GM19468 (cell line): ENCODE measurements at regions not wholly inside any gene's neighbourhood (a gene's known extent, or its start where the extent isn't known, plus 50 kb on each side); places are given as distances from the start of the nearest gene placed in this dataset.
A peak's percentile ranks its signal among the peaks of the same experiment; 100 is the strongest.

Experiments
- ATAC-seq: cut with Tn5 transposase; IDR thresholded peaks from one replicate; pipeline ENCODE4 v1.9.1; 2021; ENCODE audit warnings: mild to moderate bottlenecking, moderate library complexity, moderate number of reproducible peaks; ENCODE audit not compliant: unreplicated experiment; ENCODE audit errors: extremely low read depth

DNA sequence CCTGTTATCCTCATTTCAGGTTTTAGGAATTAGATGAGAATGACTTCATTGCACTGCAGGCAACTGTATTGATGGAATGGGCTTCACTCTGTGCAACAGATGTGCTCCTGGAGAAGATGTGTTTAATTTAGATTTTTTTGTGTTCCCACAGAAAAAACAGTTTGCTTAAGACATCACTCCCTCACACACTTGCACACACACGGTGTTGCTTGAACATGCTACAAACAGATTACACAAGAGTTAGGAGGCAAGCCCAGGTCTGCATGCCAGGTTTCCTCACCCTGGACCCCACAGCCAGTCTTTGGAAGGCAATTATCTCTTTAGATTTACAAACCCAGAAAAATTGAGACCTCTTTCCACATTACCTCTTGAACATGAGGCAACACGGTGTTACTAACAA lies 93.7 kb upstream of the KLHL29 start:
- ATAC-seq, result no peak

DNA sequence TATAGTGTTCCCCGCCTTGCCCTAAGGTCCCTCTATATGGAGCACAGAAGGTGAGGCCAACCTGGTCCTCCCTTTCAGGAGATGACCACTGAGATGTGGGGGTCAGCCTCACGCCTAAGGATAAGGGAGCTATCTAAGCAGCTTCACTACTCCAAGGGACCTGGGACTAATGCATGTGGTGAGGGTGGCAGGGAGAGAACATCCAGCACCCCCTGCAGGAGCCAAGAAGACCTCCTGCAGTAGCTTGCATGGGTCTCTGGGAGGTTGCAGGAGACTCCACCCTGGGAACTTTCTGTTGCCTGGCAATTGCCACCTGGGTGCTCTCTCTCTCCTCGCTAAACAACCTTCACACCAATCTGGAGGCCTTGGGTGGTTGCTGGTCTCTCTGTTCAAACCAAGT lies 93.0 kb upstream of the KLHL29 start:
- ATAC-seq, result no peak

DNA sequence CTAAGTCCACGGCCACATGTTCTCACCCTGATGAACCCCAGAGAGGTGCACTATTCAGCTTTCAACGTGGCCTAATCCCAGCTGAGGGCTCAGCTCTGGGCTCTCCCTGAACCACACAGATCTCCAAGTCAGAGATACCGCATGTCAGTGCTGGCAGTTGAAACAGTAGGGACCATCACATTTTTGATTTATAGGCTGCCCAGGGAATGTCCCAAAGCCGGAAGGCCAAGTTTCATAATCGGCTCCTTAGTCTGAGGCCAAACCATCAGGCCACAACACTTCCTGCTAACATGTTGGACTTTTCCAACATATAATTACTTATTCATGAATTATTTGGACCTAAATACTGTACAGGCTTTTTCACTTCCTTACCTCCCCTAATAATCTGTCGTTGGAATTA lies 91.9 kb upstream of the KLHL29 start:
- no peak for ATAC-seq

GRCh38 chr2:23293731-23294130 lies 91.2 kb upstream of the KLHL29 start:
- ATAC-seq, result no peak

GRCh38 chr2:23294238-23294637 lies 90.7 kb upstream of the KLHL29 start:
- no peak for ATAC-seq

- ATAC-seq, result no peak
Observed at GRCh38 chr2:23296691-23297090, 88.3 kb upstream of the KLHL29 start.

GRCh38 chr2:23297112-23297511 lies 87.9 kb upstream of the KLHL29 start:
- no peak for ATAC-seq

GRCh38 chr2:23298551-23298950 lies 86.4 kb upstream of the KLHL29 start:
- ATAC-seq, result no peak

DNA sequence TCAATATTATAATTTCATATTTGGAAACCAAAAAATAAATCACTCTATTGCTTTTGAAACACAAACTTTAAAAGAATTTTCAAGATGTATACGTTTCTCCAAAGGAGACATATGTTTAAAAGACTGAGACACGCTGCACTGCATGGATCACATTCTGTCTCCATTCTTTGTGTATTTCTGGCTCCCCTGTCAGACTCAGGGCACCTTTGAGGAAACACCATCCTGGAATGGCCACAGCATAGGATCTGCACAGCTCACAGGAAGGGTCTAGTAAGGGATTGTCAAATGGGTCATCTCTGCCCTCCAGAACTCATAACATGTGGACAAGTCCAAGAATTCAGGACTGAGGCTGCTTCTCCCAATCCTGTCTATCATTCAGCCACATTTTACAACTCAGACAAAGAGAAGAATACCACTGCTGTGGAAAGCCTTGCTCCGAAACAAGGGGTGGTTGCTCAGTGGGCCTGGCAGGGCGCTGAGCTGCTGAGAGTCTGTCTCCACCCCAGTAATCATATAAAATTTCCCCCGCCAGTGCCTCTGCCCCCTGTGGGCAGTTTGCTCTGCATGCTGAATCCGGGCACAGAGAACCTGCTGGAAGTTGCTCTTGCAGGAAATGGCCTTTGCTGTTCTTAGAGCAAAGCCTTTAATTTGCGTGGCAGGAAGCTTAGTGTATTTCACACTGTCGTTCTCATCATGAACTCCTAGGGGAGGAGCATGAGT lies 85.3 kb upstream of the KLHL29 start:
- no peak for ATAC-seq

- ATAC-seq, result no peak
Observed at GRCh38 chr2:23301136-23301535, 83.8 kb upstream of the KLHL29 start.

- ATAC-seq, result no peak
Observed at GRCh38 chr2:23302591-23302990, 82.4 kb upstream of the KLHL29 start.

- no peak for ATAC-seq
Observed at GRCh38 chr2:23306401-23306800, 78.6 kb upstream of the KLHL29 start.

GRCh38 chr2:23311186-23311585 lies 73.8 kb upstream of the KLHL29 start:
- no peak for ATAC-seq

- peak; percentile 58 for ATAC-seq
Observed at GRCh38 chr2:23312996-23313606, 71.9 kb upstream of the KLHL29 start.

- no peak for ATAC-seq
Observed at GRCh38 chr2:23314687-23315086, 70.3 kb upstream of the KLHL29 start.

DNA sequence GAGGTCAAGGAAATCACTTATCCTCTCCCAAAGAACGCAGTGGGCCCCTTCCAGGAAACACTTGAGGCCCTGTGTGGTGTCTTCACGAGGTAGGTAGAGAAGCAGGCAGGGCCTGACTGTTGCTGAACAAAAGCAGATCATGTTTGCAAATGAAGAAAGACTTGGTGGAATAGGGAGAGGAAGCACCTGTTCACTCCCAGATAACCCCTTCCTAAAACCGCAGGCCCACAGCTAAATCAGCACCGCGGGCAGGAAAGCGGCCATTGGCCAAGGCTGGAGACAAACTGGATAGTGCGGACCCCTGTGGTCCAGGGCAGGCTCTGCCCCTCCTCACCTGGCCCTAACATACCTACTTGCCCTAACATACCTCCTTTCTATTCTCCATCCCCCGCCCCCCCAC lies 64.9 kb upstream of the KLHL29 start:
- ATAC-seq, result no peak

DNA sequence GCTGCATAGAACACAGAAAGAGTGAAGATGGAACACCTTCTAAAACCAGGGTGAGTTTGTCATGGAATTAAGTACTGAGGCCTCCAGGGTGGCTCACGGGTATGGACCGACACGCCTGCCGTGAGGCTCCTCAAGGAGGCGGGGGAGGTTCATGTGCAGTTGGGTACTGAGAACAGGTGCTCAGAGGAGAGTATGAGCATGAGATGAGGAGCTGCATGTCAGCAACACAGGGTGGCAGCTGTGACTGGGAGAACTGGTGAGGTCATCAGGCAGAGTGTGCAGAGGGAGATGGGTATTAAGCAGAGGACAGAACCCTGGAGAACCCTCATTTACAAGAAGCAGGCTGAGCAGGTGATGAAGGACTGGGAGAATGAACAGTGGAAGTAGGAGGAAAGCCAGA lies 63.2 kb upstream of the KLHL29 start:
- no peak for ATAC-seq

DNA sequence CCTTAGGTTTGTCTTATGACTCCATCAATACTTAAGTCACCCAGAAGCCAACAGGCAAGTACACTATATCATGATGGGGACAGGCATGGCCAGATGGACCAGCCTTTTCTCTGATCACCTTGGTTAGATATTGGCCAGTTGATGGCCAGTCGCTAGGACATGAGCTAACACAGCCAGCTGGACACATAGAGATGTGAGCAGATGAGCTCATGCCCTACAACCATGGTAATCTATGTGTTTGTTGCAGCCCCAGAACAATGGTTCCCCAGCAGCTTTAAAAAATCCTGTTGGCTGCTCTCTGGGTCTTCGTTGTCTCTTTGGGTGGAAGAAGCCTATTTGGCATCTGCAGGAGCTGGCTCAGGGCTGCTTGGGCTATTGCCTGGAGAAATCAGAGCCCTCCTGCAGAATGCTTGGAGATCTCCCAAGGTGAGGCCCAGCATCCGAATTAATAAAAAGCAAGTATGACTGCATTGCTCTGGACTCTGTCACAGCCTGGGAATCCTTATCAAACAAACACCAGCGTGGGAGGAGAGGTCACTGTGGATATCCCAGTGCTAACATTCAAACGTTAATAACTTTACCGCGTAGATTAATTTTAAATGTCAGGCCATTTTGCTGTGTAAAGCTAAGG lies 62.3 kb upstream of the KLHL29 start:
- no peak for ATAC-seq

DNA sequence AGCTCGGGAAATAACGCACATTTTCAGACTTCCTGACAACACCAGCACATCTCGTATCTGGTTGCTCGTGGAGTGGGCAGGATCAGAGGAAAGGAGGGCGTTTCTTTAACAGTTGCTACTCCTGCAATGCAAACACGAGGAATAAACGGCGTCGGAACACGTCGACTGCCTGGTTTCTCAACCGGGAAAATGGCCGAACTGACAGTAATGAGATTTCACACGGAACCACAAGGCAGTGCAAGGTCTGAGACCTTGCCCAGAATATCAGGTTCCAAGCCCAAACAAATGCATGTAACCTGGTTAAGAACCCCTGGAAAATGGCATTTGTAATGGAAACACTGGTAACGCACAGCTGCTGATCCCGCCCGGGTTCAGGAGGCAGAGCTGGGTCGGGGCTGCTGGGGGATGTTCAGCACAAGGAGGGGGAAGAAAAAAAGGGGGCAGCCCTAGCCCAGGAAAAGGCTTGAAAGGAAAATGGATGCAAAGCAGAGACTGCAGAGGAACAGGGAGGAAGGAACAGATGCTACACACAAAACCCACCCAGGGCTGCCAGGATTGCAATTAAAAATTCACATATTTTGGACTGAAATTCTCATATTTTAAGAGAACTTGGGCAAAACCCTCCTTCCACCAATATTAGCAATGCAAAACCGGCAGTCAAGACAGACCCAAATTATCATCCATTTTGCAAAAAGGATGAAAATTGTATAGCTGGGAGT lies 61.6 kb upstream of the KLHL29 start:
- ATAC-seq, result no peak

- no peak for ATAC-seq
Observed at GRCh38 chr2:23323917-23324680, 60.9 kb upstream of the KLHL29 start.
